Stimulated activated CD4-positive, alpha-beta T cell treated with anti-CD3 and anti-CD28 coated beads, TNF-alpha, amount 100 ng/mL, for 24 hours (primary cell): ENCODE measurements at regions not wholly inside any gene's neighbourhood (a gene's known extent, or its start where the extent isn't known, plus 50 kb on each side); places are given as distances from the start of the nearest gene placed in this dataset.

Experiments used
- DNase-seq, 3 experiments: peaks; one replicate each; pipeline ENCODE4 v3.0.0-alpha.2; 2020; ENCODE audit warnings: low read depth in 3 of 3

DNA sequence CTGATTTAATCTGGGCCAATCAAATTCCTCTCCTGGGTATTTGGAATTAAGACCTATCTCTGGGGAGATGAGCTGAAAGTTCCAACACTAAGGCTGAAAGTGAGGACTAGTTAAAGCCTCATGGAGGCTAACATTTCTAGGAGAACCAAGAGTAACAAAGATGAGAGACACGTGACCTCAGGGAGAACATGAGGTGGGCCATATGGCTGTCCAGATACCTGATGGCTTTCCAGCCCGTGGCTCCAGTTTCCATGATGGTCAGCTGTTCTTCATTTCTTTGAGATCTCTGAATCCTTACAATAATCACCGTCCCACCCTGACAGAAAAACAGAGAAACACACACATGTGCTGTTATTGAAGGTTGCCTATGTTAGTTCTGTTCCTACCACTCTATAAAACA is 66.1 kb downstream of the LEPR start:
- DNase-seq: no peak

- DNase-seq: no peak
These were observed 69.0 kb downstream of the LEPR start for GRCh38 chr1:65489481-65489880.

GRCh38 chr1:65490231-65491009 is 70.0 kb downstream of the LEPR start:
- no peak for DNase-seq

GRCh38 chr1:65491472-65491871 is 71.0 kb downstream of the LEPR start:
- DNase-seq: no peak

DNA sequence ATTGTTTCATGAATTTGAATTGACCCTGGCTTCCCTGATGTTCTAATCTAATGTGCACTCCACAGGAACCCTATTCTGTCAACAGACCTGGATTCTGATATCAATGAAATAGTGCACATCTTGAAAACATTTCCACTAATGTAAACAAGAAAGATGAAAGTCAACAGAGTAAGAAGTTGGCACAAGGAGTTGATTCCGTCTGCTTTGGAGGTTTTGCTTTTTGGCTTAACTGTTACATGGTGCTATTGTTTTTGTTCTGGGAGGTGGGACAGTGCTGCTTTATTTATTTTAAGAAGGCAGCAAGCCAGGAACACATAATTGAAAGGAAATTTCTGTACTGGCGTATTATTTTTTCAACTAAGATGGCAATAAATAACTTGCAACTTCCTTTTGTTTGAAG is 73.3 kb downstream of the LEPR start:
- no peak for DNase-seq

DNA sequence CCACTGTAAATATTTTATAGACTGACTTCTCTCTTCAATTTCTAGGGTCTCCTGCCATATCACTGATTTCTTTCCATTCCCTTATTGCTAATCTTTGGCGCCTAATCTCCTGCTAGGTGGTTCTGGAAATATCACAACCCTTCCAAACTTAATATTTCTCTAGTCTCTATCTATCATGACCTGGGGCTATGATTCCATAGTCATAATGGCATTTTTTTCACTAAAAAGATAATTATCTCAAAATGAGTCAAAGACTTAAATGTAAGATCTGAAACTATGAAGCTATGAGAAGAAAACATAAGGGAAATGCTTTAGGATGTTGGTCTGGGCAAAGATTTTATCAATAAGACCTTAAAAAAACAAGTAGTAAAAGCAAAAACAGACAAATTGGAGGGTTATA is 74.2 kb downstream of the LEPR start:
- no peak for DNase-seq

DNA sequence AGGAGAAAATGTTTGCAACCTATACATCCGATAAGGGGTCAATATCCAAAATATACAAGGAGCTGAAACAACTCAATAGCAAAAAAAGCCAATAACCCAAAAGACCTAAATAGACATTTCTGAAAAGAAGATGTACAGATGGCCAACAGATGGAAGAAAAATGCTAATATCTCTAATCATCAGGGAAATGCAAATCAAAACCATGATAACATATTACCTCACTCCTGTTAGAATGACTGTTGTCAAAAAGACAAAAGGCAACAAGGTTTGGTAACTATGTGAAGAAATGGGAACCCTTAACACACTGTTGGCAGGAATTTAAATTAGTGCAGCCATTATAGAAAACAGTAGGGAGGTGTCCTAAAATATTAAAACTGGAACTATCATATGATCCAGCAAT is 74.7 kb downstream of the LEPR start:
- DNase-seq: no peak

DNA sequence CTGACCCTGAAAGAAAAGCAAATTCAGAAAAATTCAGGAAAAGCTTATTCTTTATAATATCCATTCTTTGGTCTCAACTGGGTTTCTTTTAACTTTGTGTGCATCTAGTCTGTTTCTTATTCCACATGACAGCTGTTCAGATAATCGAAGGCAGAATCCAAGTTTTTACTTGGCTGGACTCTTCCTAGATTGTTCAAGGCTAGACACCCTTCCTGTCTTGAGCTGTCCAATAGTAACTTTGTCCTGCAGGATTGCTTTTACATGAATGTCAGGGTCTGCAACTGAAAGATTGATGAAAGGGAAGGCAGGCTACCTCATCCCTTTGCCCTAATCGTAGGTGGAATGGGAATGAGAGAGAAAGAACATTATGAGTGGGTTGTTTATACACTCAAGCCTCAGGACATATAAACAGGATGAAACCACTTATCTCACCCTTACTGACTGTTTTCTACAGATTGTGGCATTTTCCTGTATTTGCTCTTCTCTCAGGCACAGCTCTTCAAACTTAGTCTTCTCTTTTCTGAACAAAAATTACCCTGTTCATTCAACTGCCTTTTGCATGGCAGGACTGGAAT is 76.9 kb downstream of the LEPR start:
- DNase-seq: no peak

GRCh38 chr1:65503427-65503826 is 83.0 kb downstream of the LEPR start:
- DNase-seq: no peak

GRCh38 chr1:65504263-65504662 is 83.8 kb downstream of the LEPR start:
- no peak for DNase-seq

- no peak for DNase-seq
These were observed 85.3 kb downstream of the LEPR start for GRCh38 chr1:65505547-65506300.

- DNase-seq: no peak
These were observed 87.6 kb downstream of the LEPR start for GRCh38 chr1:65508051-65508450.

DNA sequence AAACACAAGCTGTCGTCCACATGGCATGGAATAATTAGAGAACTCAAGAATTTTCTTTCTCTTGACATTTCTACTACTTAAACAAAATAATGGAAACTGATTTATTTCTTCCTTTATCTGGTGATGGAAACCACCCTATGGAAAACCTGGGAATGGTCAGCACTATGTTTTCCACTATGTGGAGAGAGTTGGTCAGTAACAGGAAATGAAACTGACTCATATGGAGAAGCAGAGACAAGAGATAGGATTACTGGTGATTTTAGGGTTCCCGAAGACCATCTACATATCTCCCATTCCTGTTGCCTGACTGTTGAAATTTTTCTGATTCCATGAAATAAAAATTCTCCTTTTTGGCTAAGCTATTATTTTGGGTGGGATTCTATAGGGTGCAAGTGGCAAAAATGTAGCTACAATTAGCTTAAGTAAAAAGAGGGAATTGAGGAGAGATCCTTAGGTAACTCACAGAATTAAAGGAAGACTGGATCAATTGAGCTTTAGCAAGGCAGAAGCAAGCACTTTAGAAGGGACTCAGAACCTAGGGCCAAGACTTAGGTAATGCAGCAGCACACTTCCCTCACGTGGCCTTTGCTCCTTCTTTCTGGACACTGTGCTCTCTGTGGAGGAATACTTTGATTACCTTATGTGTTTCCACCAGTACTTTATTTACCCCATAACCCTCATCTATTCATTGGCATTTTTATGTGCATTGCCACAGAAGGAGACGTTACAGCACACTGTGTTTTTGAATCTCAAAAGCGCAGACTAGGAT is 89.6 kb downstream of the LEPR start:
- no peak for DNase-seq

DNA sequence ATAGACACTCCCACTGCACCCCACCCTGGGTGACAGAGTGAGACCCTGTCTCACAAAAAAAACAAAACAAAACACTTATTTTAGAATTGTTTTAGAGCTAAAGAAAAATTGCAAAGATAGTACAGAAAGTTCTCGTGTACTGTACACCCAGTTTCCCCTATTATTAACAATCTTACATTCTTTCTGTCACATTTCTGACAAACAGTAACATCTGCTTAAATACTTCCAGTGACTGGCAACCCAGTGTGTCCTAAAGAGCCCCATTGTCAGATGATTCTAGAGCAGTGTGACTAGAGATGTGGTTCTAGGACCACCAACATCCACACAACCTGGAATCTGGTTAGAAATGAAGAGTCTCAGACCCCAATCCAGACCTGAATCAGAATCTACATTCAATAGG is 90.5 kb downstream of the LEPR start:
- no peak for DNase-seq

GRCh38 chr1:65512383-65512782 is 91.9 kb downstream of the LEPR start:
- DNase-seq: no peak

GRCh38 chr1:65512967-65513780 is 92.7 kb downstream of the LEPR start:
- no peak for DNase-seq

DNA sequence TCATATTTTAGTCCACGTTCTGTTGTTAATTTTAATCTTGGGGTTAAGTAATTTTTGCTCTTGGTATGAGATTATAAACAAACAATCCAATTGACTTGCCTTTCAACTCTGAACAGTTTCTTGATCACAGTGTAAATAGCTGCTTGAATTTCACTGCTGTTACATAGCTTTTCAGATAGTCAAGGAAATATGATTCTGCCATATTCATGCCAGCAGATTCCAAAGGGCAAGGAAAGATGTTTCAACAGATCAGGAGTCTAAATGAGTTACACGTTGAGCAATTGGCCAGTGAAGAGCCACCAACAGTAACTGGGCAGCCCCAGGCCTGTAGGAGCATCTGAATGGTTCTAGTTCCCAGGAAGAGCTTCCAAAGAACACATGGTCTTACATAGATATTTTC is 93.6 kb downstream of the LEPR start:
- no peak for DNase-seq

- DNase-seq: no peak
These were observed 104.4 kb downstream of the LEPR start for GRCh38 chr1:65524931-65525265.

DNA sequence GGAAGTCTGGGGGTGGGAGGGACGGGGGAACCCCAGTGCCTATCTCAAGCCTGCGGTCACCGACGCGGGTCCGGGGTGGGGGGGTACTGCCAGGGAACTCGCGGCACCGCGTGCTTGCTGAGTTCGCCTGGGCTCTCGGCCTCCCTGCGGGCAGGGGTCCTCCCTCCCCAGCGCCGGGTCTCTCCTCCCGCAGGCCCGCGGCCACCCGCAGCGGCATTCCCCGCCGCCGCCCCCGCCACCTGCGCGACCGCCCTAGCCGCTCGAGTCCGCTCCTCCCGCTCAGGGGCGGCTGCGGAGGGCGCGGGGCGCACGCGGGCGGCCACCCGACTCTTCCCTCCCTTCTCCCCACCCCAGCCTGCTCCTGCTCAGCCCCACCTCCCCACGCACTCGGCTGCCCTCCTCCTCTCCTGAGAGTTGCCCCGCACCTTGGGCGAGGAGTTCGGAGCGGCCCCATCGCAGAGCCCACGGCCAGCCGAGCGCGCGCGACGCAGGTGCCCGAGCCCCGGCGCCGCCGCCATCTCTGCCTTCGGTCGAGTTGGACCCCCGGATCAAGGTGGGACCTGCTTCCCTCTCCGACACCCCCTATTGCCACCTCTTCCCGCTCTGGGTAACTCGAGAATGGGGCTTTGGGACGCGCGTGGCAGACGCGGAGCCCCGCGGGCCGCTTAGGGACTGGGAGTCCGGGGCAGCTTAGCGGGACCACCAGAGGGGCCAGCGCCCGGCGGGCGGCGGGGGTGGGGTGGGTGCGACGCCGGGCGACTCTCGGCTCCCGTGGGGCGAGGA is 105.0 kb downstream of the LEPR start:
- DNase-seq: no peak

DNA sequence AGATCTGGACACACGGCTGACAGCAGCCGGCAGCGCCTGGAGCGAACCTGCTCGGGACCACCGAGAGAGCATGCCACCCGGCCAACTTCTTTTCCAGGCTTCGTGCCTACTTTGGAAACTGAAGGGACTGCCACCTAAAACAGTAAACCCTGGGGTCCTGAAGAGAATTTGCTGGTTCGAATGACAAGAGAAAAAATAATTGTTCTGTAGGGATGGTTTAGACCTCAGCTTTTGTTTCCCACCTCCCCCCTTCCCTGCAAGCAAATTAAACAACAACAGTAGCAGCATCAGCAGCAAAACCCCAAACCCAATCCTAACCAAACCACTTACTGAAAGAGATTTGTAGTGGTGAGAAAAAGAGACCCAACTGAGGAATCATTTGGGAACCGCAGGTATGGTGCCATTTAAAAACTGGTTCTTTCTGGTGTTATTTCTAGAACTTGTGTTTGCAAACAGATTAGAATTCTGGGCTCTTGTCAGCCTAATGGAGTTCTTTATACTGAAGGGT is 105.6 kb downstream of the LEPR start:
- DNase-seq: no peak

DNA sequence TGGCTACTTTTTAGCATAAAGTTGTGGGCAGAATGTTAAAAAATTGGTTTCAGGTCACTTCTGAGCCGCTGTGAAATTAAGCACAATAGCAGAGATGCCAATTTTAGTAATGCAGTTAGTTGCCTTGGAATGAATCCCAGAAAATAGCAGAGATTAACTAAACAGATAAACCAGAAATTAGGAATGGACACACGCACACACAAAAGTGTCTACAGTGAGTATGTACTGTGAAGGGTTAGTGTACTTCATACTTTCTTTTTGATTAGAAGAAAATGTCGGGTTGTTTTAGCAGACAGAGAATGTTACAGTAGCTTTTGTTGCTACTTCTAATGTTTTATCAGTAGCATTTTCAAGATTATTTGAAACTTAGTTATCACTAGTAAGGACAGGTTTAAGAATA is 106.7 kb downstream of the LEPR start:
- DNase-seq: no peak
